T47D (cell line): ENCODE measurements at regions not wholly inside any gene's neighbourhood (a gene's known extent, or its start where the extent isn't known, plus 50 kb on each side); places are given as distances from the start of the nearest gene placed in this dataset.
A peak's percentile ranks its signal among the peaks of the same experiment; 100 is the strongest.

Source experiments
- DNase-seq, 2 experiments: peaks; one replicate each; pipeline versions ENCODE4 v3.0.0 to v3.0.0-alpha.2; 2011 to 2012; ENCODE audit warnings: low read depth in 1 of 2, low spot score in 1 of 2
- JUND ChIP-seq: IDR thresholded peaks from 2 replicates; pipeline ENCODE4 v1.6.1; 2012; ENCODE audit warnings: low read depth
- in situ Hi-C: cut with HindIII; loops from 2 replicates; pipeline ENCODE4 v1.10.0; 2016; ENCODE audit warnings: low sequenced_read_pairs, low pct_unique_long_range_greater_than_20kb

- no peak for TF ChIP-seq JUND
- no peak for DNase-seq
- in situ Hi-C loops, result no loop called here
Measured at GRCh38 chr5:6090079-6090654, 288.2 kb downstream of the MED10 start.

GRCh38 chr5:6088706-6089105 lies 289.6 kb downstream of the MED10 start:
- in situ Hi-C loops, result no loop called here
- TF ChIP-seq JUND, result no peak
- DNase-seq, result peak in 1 of 2 experiments; percentile 10

GRCh38 chr5:6087576-6087975 lies 290.8 kb downstream of the MED10 start:
- no peak for TF ChIP-seq JUND
- no peak for DNase-seq
- in situ Hi-C loops, result no loop called here

- TF ChIP-seq JUND, result no peak
- no peak for DNase-seq
- in situ Hi-C loops, result no loop called here
Measured at GRCh38 chr5:6086871-6087270, 291.5 kb downstream of the MED10 start.

- no peak for DNase-seq
- no peak for TF ChIP-seq JUND
- in situ Hi-C loops, result no loop called here
Measured at GRCh38 chr5:6085341-6085860, 292.9 kb downstream of the MED10 start.

- DNase-seq, result no peak
- in situ Hi-C loops, result no loop called here
- TF ChIP-seq JUND, result no peak
Measured at GRCh38 chr5:6084836-6085235, 293.5 kb downstream of the MED10 start.

DNA sequence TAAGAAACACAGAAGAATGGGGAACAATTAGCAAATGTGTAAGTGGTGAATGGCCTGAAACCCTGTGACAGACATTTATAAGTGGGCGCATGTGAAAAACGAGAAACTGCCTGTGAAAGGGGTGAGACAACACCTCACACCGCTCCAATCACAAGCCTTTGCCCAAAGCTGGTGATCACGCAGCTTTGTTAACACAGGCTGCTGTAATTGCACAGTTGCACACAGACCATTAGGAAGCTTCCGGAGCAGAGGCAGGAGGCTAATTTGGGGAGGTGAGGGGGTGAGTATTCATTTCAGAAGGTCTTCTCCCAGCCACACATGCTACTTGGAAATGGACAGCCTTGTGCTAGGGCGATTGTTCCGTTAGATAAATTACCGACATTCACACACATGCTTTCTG lies 294.0 kb downstream of the MED10 start:
- in situ Hi-C loops, result no loop called here
- TF ChIP-seq JUND, result no peak
- no peak for DNase-seq

DNA sequence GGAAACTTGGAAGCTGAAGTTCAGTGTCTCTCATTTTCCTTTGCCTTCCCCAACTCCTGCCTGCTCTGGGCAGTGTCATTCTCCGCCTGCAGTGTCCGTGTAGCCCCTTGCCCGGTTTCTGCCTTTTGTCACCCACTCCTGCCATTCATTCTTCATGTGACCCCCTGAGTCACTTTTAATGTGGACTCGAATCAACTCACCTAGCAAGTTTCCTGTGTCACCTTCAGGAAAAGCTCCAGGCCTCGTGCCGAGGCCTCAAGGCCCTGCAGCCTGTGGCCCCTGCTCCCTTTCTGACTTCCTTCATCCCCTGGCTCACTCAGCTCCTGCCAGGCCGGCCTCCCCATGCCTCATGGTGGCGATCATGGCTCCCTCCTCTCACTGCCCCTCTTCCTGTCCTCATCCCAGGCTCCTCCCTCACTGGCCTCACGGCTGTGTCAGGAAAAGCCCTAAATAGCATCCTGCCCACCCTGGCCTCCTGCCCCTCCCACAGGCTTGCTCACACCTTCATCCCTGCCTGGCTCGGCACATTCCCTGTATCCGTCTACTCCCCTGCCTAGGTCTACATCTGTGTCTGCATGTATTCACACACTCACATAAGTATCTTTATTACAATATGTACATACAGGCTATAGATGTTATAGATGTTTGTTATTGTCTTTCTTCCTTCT lies 294.9 kb downstream of the MED10 start:
- in situ Hi-C loops, result no loop called here
- DNase-seq, result no peak
- TF ChIP-seq JUND, result no peak

DNA sequence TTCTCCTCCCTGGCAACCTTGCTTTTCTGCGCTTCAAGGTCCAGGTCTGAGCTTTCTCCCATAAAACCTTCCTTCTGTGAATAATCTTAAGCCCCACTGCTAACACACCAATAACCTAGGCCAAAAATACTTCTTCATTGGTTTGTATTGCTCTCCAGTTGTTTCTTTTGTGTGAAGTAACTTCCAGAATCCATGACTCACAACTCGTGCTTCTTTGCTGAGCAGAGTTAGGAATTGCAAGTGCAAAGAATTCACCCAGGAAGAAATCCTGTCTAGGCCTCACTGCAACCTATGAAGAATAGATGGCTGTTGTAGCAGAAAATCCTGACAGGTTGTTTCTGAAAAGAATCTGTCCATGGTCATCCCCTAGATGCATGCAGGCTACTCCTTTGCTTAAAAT lies 295.7 kb downstream of the MED10 start:
- in situ Hi-C loops, result no loop called here
- no peak for TF ChIP-seq JUND
- DNase-seq, result no peak

GRCh38 chr5:6081727-6082210 lies 296.6 kb downstream of the MED10 start:
- no peak for DNase-seq
- in situ Hi-C loops, result no loop called here
- TF ChIP-seq JUND, result no peak

GRCh38 chr5:6080930-6081726 lies 297.2 kb downstream of the MED10 start:
- TF ChIP-seq JUND, result no peak
- in situ Hi-C loops, result no loop called here
- DNase-seq, result no peak

GRCh38 chr5:6080436-6080835 lies 297.9 kb downstream of the MED10 start:
- no peak for TF ChIP-seq JUND
- in situ Hi-C loops, result no loop called here
- no peak for DNase-seq

GRCh38 chr5:6078881-6079280 lies 299.5 kb downstream of the MED10 start:
- in situ Hi-C loops, result no loop called here
- DNase-seq, result no peak
- TF ChIP-seq JUND, result no peak
